Right cardiac atrium (tissue), 5 donors: ENCODE measurements at regions not wholly inside any gene's neighbourhood (a gene's known extent, or its start where the extent isn't known, plus 50 kb on each side); places are given as distances from the start of the nearest gene placed in this dataset.
"Not testable (repeated sequence)": the region's sequence is repeated elsewhere in the genome, so short reads cannot be mapped to it uniquely, and the experiment has no call there.

Experiments used
- ATAC-seq, 2 donors: fragments of 200-7000 bp; cut with Tn5 transposase; one replicate each; pipeline versions ENCODE4 v1.8.0 to v1.9.1; 2020; ENCODE audit warnings: moderate library complexity in 2 of 2, mild to moderate bottlenecking in 1 of 2
- DNase-seq, 3 donors: peaks; one replicate each; pipeline ENCODE4 v3.0.0-alpha.2; 2020
- H3K27ac ChIP-seq: one replicate; pipeline ENCODE4 v1.5.1; 2013; ENCODE audit warnings: mild to moderate bottlenecking, low read length, control low read depth, moderate library complexity
- H3K27me3 ChIP-seq: one replicate; pipeline ENCODE4 v1.6.1; 2013; ENCODE audit not compliant: control insufficient read depth, insufficient read depth
- H3K4me1 ChIP-seq: one replicate; pipeline ENCODE4 v1.6.1; 2013; ENCODE audit warnings: low read length; ENCODE audit not compliant: control insufficient read depth, insufficient read depth
- H3K4me3 ChIP-seq: one replicate; pipeline ENCODE4 v1.5.1; 2013; ENCODE audit warnings: low read length, control low read depth
- H3K9me3 ChIP-seq: one replicate; pipeline ENCODE4 v1.6.1; 2013; ENCODE audit warnings: low read length; ENCODE audit not compliant: control insufficient read depth
- WGBS: extraction: QIAGEN DNeasy Blood & Tissue Kit; methylation state at CpG from one replicate; pipeline ENCODE4 v1.1.7; 2013; 5-methylcytosine and 5-hydroxymethylcytosine counted together
- intact Hi-C, 4 donors: fragments of 100-400 bp; cut with DNase I; formaldehyde crosslinking; loops; one replicate each; pipeline versions ENCODE4 v1.11.0 to v1.14.0; 2022 to 2023
- donor health status: healthy with polysubstance abuse.
- donor health status: DM: no; HTN: yes; CAD: no.
- donor health status: DM: no; HTN: no; CAD: no.
- donor health status: DM: no; HTN: yes; CAD: no; lungs with severe emphysema.
- donor health status: DM: yes; HTN: yes; CAD: no.

DNA sequence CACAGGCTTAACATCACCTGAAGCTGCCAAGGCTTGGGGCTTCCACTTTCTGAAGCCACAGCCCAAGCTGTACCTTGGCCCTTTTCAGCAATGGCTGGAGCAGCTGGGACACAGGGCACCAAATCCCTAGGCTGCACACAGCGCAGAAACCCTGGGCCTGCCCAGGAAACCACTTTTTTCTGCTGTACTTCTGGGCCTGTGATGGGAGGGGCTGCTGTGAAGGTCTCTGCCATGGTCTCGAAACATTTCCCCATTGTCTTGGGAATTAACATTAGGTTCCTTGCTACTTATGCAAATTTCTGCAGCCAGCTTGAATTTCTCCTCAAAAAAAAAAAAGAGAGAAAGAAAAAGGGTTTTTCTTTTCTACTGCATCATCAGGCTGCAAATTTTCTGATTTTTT, 219.1 kb downstream of the RPL10L start:
- intact Hi-C loops: no loop called here
- ATAC-seq (no peak), DNase-seq (no peak)
- Histone ChIP-seq H3K9me3 (no peaks in the 10 kb centered on the region), H3K27ac (no peak overlapping the region), H3K4me3 (no peak overlapping the region), H3K4me1 (no peaks in the 10 kb centered on the region), H3K27me3 (no peaks in the 10 kb centered on the region)
- 65% methylated on average over 2 of the region's 2 CpGs for WGBS

GRCh38 chr14:46417066-46417465, 234.5 kb downstream of the RPL10L start:
- DNase-seq: no peak
- Histone ChIP-seq H3K9me3 (no peaks in the 10 kb centered on the region), H3K27me3 (no peaks in the 10 kb centered on the region), H3K4me1 (no peaks in the 10 kb centered on the region), H3K27ac (no peak overlapping the region), H3K4me3 (no peak overlapping the region)
- intact Hi-C loops: no loop called here
- ATAC-seq: no peak

- no peak for DNase-seq
- Histone ChIP-seq H3K9me3 (no peaks in the 10 kb centered on the region), H3K4me1 (no peaks in the 10 kb centered on the region), H3K4me3 (no peak overlapping the region), H3K27ac (no peak overlapping the region), H3K27me3 (no peaks in the 10 kb centered on the region)
- no peak for ATAC-seq
- intact Hi-C loops: no loop called here
- WGBS: 46% methylated on average over 2 of the region's 2 CpGs
Observed at GRCh38 chr14:46404865-46405811, 246.4 kb downstream of the RPL10L start.

GRCh38 chr14:46402001-46402690, 249.4 kb downstream of the RPL10L start:
- DNase-seq, ATAC-seq, H3K4me3 ChIP-seq, intact Hi-C loops, H3K4me1 ChIP-seq, H3K9me3 ChIP-seq, H3K27me3 ChIP-seq, H3K27ac ChIP-seq: not testable (repeated sequence)
- WGBS: 92% methylated on average over 18 of the region's 18 CpGs

- Histone ChIP-seq H3K27ac (no peak overlapping the region), H3K27me3 (no peaks in the 10 kb centered on the region), H3K4me3 (no peak overlapping the region), H3K9me3 (no peaks in the 10 kb centered on the region), H3K4me1 (no peaks in the 10 kb centered on the region)
- DNase-seq (no peak), ATAC-seq (no peak)
- 78% methylated on average over 2 of the region's 2 CpGs for WGBS
- intact Hi-C loops: no loop called here
Observed at GRCh38 chr14:46401066-46401465, 250.5 kb downstream of the RPL10L start.

GRCh38 chr14:46399049-46399448, 252.5 kb downstream of the RPL10L start:
- DNase-seq (no peak), ATAC-seq (no peak)
- WGBS: 80% methylated on average over 5 of the region's 5 CpGs
- no peaks in the 10 kb centered on the region for H3K9me3 ChIP-seq
- intact Hi-C loops: no loop called here
- no peak overlapping the region for H3K27ac ChIP-seq
- H3K27me3 ChIP-seq: no peaks in the 10 kb centered on the region
- no peaks in the 10 kb centered on the region for H3K4me1 ChIP-seq
- no peak overlapping the region for H3K4me3 ChIP-seq

GRCh38 chr14:46384611-46385010, 267.0 kb downstream of the RPL10L start:
- Histone ChIP-seq H3K27ac (no peak overlapping the region), H3K4me1 (no peaks in the 10 kb centered on the region), H3K4me3 (no peak overlapping the region), H3K27me3 (no peaks in the 10 kb centered on the region), H3K9me3 (no peaks in the 10 kb centered on the region)
- intact Hi-C loops: no loop called here
- ATAC-seq (no peak), DNase-seq (no peak)
- 80% methylated on average over 10 of the region's 10 CpGs for WGBS

GRCh38 chr14:46381674-46382073, 269.9 kb downstream of the RPL10L start:
- Histone ChIP-seq H3K27ac (no peak overlapping the region), H3K27me3 (no peaks in the 10 kb centered on the region), H3K4me3 (no peak overlapping the region), H3K9me3 (no peaks in the 10 kb centered on the region), H3K4me1 (no peaks in the 10 kb centered on the region)
- 66% methylated on average over 2 of the region's 2 CpGs for WGBS
- intact Hi-C loops: no loop called here
- ATAC-seq (no peak), DNase-seq (no peak)

DNA sequence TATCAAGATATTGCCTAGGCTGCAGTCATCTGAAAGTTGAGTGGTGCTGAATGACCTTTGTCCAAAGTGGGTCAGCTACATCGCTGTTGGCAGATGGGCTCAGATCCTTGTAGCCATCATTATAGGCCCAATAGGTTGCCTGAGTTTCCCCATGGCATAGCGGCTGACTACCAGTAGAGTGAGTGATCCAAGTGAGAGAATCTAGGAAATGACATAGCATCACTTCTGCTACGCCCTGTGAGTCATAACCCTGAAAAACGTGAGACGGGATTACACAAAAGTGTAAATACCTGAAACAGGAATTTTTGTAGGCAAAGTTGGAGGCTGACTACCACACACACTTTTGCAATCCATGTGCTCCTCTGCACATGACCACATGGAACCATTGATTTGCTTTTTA, 273.3 kb downstream of the RPL10L start:
- no peaks in the 10 kb centered on the region for H3K9me3 ChIP-seq
- ATAC-seq (no peak), DNase-seq (no peak)
- no peaks in the 10 kb centered on the region for H3K27me3 ChIP-seq
- 89% methylated on average over 5 of the region's 5 CpGs for WGBS
- no peak overlapping the region for H3K27ac ChIP-seq
- intact Hi-C loops: no loop called here
- no peak overlapping the region for H3K4me3 ChIP-seq
- no peaks in the 10 kb centered on the region for H3K4me1 ChIP-seq

DNA sequence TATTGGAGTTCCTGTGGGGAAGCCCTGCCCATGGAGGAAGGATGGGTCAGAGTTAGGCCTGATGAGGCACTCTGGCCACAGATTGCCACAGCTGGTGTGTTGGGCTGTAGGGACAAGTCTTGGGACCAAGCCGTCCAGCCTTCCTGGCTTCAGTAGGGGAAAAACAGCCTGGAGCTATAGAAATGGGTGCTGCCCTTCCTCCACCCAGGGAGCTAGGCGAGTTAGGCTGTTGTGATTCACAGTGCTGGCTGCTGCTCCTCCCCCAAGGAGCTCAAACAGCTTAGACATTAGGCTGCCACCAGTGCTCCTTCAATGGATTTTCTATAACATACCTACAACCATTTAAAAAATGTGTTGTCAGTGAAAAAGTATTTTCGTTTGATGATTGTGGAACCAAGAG, 274.3 kb downstream of the RPL10L start:
- WGBS: 70% methylated on average over 3 of the region's 3 CpGs

DNA sequence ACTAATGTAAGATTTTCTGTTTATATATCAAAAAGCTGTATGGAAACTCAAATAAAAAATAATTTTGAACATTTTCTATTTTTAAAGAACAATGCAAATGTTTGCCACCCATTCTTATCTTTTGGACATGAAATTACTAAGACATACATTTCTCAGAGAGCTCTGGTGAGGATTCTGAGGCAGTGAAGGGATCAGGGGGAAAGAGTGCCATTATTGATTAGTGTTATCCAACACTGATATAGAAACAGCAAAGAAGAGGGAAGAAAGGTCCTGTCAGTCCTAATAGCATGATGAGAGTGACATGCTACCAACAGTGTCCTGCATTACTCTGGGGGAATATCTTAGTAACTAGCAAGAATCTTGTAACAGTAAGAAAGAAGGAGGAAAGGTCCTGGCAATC, 282.2 kb downstream of the RPL10L start:
- H3K4me1 ChIP-seq: no peaks in the 10 kb centered on the region
- no peak overlapping the region for H3K4me3 ChIP-seq
- no peaks in the 10 kb centered on the region for H3K27me3 ChIP-seq
- DNase-seq (no peak), ATAC-seq (no peak)
- no peak overlapping the region for H3K27ac ChIP-seq
- intact Hi-C loops: no loop called here
- H3K9me3 ChIP-seq: no peaks in the 10 kb centered on the region

More for the DNA sequence above, 274.3 kb downstream of the RPL10L start:
- Histone ChIP-seq H3K9me3 (no peaks in the 10 kb centered on the region), H3K4me1 (no peaks in the 10 kb centered on the region), H3K27ac (no peak overlapping the region), H3K4me3 (no peak overlapping the region), H3K27me3 (no peaks in the 10 kb centered on the region)
- DNase-seq: no peak
- intact Hi-C loops: no loop called here
- no peak for ATAC-seq
